ENCODE measurements at regions not wholly inside any gene's neighbourhood (a gene's known extent, or its start where the extent isn't known, plus 50 kb on each side); places are given as distances from the start of the nearest gene placed in this dataset.

GRCh38 chr16:9542165-9542755, 450.8 kb downstream of the HAPSTR1 start:
- no peak for TF ChIP-seq CTCF (conservative IDR thresholded peaks at IDR 0.05; ENCODE audit: low read depth, low read length)
- TF ChIP-seq EZH2 (IDR thresholded peaks at IDR 0.05; ENCODE audit: borderline replicate concordance, low read depth, low read length, poor library complexity, severe bottlenecking), result no peak
